Globus pallidus (tissue), 1 donor: ENCODE measurements at regions not wholly inside any gene's neighbourhood (a gene's known extent, or its start where the extent isn't known, plus 50 kb on each side); places are given as distances from the start of the nearest gene placed in this dataset.

Experiments used
- DNase-seq: peaks from one replicate; pipeline ENCODE4 v3.0.0-alpha.2; 2015; ENCODE audit warnings: low spot score

- no peak for DNase-seq
Observed at GRCh38 chr16:49023050-49023449, 258.6 kb downstream of the CBLN1 start.

- DNase-seq = no peak
Observed at GRCh38 chr16:49022351-49022963, 259.2 kb downstream of the CBLN1 start.

GRCh38 chr16:49021136-49021535, 260.5 kb downstream of the CBLN1 start:
- DNase-seq = no peak

GRCh38 chr16:49020436-49020835, 261.2 kb downstream of the CBLN1 start:
- DNase-seq = no peak

GRCh38 chr16:49019831-49020230, 261.8 kb downstream of the CBLN1 start:
- no peak for DNase-seq

- DNase-seq = no peak
Observed at GRCh38 chr16:49019081-49019633, 262.5 kb downstream of the CBLN1 start.

DNA sequence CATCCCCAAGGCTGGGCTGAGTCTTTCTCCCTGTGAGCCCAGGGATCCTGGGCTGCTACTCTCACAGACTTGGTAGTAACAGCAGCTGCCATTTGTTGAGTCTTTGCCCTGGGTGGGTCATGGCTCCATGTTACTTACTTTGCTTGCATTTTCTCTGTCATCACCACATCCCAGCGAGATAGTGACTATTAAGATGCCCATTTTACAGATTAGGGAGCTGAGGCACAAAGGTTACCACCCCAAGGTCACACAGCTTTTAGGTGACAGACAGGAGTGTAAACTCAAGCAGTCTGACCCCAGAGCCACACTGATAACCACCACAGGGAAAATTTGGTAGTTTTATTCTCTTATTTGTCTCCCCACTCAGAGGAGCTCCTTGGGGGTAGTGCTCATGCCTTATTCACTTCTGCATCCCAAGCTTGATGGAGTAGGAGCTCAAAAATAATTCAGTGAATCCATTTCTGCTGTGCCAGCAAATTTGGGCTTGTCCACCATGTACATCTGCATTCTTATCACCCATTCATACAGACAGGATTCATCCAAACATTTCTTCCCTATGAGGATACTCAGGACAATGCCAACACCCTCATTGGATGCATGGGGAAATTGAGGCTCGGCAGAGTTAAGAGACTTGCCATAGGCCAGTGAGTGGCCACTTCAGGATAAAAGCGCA, 263.2 kb downstream of the CBLN1 start:
- DNase-seq = no peak

DNA sequence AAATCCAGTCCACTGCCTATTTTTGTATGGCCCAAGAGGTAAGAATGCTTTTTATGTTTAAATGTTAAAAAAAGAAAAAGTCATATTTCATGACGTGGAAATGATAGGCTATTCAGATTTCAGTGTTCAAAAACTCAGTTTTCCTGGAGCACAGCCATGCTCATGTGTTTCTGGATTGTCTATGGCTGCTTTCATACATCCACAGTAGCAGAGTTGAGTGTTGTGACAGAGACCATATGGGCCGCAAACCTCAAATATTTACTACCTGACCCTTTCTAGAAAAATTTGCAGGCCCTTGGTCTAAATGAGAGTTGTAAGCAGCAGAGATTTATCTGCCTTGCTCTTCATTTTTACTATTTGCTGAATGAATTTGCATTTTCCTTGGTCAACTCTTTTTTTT, 264.1 kb downstream of the CBLN1 start:
- no peak for DNase-seq

- DNase-seq = no peak
Observed at GRCh38 chr16:49016461-49016860, 265.2 kb downstream of the CBLN1 start.

GRCh38 chr16:49015225-49015592, 266.4 kb downstream of the CBLN1 start:
- no peak for DNase-seq

GRCh38 chr16:49014277-49015224, 267.1 kb downstream of the CBLN1 start:
- DNase-seq = no peak

DNA sequence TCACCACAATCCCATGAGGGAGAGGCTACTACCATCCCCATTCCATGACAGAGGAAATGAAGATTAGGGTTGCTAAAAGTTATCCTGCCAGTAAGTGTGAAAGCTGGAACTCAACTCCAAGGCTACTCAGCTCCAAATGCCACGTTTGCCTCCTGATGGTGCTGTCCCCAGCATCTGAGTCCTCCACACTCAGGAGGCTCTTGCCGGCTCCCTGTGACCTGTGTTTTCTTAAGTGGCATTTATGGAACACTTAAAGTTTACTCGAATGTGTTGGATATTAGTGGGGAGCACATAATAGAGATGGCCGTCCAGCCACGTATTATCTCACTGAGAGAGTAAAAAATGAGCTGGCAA, 267.9 kb downstream of the CBLN1 start:
- no peak for DNase-seq

- DNase-seq = peak; percentile 27
Observed at GRCh38 chr16:49012961-49013726, 268.5 kb downstream of the CBLN1 start.

GRCh38 chr16:49011901-49012300, 269.7 kb downstream of the CBLN1 start:
- DNase-seq = no peak

DNA sequence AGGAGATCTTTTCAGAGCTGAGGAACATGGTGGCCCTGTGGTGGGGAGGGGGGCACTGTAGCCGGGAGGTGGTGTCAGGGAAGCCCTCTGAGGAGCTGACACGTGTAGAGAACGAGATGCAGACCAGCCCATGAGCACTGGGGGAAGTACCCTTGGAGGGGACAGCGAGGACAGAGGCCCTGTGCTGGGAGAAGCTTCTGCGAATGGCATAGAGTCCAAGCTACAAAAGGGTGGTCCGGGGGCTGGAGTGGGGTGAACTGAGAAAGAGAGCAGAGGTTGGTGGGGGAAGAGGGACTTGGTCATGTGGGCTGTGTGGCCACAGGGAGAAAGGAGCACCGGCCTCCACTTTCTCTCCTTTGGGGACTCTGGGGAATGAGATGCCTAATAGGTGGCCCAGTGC, 270.8 kb downstream of the CBLN1 start:
- no peak for DNase-seq

GRCh38 chr16:49010396-49010795, 271.2 kb downstream of the CBLN1 start:
- no peak for DNase-seq

- DNase-seq = no peak
Observed at GRCh38 chr16:49009204-49009603, 272.4 kb downstream of the CBLN1 start.

DNA sequence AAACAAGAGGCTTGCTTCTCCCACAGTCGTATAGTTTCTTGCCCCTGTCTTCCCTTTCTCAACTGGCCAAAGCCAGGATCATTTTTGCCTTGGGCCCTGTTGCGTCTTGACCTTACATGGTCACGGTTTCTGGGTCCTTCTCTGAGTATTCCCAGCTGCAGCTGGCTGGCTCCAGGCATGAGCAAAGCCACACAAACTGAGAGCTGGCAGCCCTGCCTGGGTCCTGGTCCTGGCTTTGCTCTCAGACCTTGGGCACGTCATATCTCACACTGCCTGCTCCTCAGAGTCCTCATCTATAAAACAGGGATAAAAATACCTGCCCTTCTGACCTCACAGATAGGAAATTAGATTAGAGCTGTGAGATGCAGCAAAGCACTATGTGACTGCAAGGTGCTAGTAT, 277.6 kb downstream of the CBLN1 start:
- no peak for DNase-seq

- no peak for DNase-seq
Observed at GRCh38 chr16:49003022-49003421, 278.6 kb downstream of the CBLN1 start.

GRCh38 chr16:49000594-49000993, 281.0 kb downstream of the CBLN1 start:
- DNase-seq = no peak

DNA sequence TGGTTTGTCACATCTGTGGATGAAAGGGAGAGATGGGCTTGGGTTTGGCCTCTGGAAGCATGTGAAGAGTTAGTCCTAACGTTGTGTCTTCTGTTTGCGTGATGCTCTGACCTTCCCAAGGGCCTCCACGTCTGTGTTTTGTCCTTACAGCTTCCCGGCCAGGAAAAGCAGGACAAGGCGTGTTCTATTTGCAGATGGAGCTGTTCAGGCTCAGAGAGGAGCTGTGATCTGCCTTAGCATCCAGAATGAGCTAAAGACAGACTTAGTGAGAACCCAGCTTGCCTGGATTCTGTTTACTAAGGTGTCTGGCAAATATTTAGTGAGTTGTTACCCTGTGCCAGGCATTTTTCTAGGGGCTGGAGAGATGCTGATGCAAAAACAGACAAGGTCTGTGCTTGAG, 282.1 kb downstream of the CBLN1 start:
- DNase-seq = no peak

- DNase-seq = no peak
Observed at GRCh38 chr16:48999044-48999443, 282.6 kb downstream of the CBLN1 start.
